ENCODE measurements at regions not wholly inside any gene's neighbourhood (a gene's known extent, or its start where the extent isn't known, plus 50 kb on each side); places are given as distances from the start of the nearest gene placed in this dataset.
"Not testable (repeated sequence)": the region's sequence is repeated elsewhere in the genome, so short reads cannot be mapped to it uniquely, and the experiment has no call there.

GRCh38 chr3:95789111-95789510, 1025.3 kb upstream of the EPHA6 start:
- Histone ChIP-seq H3K4me3 (ENCODE audit: low read depth, low read length) (no peak overlapping the region), H3K9ac (ENCODE audit: low read depth, low read length) (no peak overlapping the region), H3K27me3 (ENCODE audit: control insufficient read depth, insufficient read depth, low read length) (no peaks in the 10 kb centered on the region), H3K36me3 (ENCODE audit: control insufficient read depth, insufficient read depth, low read length) (no peaks in the 10 kb centered on the region), H3K9me3 (ENCODE audit: control insufficient read depth, insufficient read depth, low read length) (no peaks in the 10 kb centered on the region), H3K4me1 (ENCODE audit: control insufficient read depth, insufficient read depth, low read length) (no peaks in the 10 kb centered on the region)

GRCh38 chr3:95797081-95797480, 1017.3 kb upstream of the EPHA6 start:
- Histone ChIP-seq H3K4me1 (ENCODE audit: control insufficient read depth, insufficient read depth, low read length) (no peaks in the 10 kb centered on the region), H3K36me3 (ENCODE audit: control insufficient read depth, insufficient read depth, low read length) (no peaks in the 10 kb centered on the region), H3K9me3 (ENCODE audit: control insufficient read depth, insufficient read depth, low read length) (no peaks in the 10 kb centered on the region), H3K9ac (ENCODE audit: low read depth, low read length) (no peak overlapping the region), H3K27me3 (ENCODE audit: control insufficient read depth, insufficient read depth, low read length) (no peaks in the 10 kb centered on the region), H3K4me3 (ENCODE audit: low read depth, low read length) (no peak overlapping the region)

DNA sequence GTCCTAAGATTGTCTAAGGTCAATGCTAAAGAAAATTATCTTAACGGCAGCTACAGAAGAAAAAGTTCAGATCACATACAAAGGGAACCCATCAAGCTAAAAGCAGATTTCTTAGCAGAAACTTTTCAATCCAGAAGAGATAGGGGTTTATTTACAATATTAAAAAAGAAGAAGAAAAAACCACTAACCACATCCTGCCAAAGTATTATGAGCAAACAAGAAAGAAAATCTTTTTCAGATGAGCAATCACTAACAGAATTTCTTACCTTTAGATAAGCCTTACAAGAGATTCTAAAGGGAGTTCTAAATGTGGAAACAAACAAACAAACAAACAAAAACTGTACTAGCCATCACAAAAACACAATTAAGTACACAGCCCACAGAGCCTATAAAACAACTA, 1015.8 kb upstream of the EPHA6 start:
- Histone ChIP-seq H3K4me3 (ENCODE audit: low read depth, low read length) (no peak overlapping the region), H3K36me3 (ENCODE audit: control insufficient read depth, insufficient read depth, low read length) (no peaks in the 10 kb centered on the region), H3K4me1 (ENCODE audit: control insufficient read depth, insufficient read depth, low read length) (no peaks in the 10 kb centered on the region), H3K27me3 (ENCODE audit: control insufficient read depth, insufficient read depth, low read length) (no peaks in the 10 kb centered on the region), H3K9ac (ENCODE audit: low read depth, low read length) (no peak overlapping the region), H3K9me3 (ENCODE audit: control insufficient read depth, insufficient read depth, low read length) (no peaks in the 10 kb centered on the region)

DNA sequence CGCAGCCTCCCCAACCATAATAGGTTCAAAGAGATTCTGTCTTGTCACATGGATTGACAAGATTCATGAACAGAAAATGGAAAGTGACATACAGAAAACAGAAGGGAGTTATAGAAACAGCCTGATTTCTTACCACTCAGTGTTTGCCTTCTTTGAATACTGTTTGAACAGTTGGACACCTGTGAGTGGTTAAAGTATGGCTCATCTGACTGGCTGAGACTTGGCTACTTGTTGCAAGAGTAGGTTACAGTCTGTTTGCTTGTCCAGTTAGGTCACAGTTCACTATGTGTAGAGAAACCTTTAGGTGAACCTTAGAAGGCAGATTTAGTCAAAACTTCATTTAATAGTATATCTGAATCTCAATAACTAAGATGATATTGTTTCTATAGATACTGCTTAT, 1003.9 kb upstream of the EPHA6 start:
- H3K27me3 ChIP-seq (ENCODE audit: control insufficient read depth, insufficient read depth, low read length), result no peaks in the 10 kb centered on the region
- H3K4me3 ChIP-seq (ENCODE audit: low read depth, low read length), result no peak overlapping the region
- H3K9me3 ChIP-seq (ENCODE audit: control insufficient read depth, insufficient read depth, low read length), result no peaks in the 10 kb centered on the region
- no peaks in the 10 kb centered on the region for H3K4me1 ChIP-seq (ENCODE audit: control insufficient read depth, insufficient read depth, low read length)
- no peak overlapping the region for H3K9ac ChIP-seq (ENCODE audit: low read depth, low read length)
- no peaks in the 10 kb centered on the region for H3K36me3 ChIP-seq (ENCODE audit: control insufficient read depth, insufficient read depth, low read length)

DNA sequence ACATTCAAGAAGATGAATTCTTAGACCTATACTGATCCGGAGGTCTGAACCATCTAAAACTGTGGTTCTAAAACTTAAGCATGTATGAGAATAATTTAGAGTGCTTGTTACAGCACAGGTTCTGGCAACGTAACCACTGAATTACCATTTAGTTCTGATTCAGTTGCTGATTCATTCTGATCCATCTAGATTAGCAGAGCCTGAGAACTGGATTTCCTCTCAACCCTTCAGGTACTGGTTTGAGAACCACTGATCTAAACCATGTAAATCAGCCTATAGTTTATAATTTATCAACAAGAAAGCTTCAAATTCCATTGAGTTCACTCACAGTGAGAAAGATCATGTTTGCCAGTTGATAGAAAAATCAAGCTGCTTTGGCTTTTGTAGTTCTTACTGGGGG, 1001.1 kb upstream of the EPHA6 start:
- Histone ChIP-seq H3K36me3 (ENCODE audit: control insufficient read depth, insufficient read depth, low read length) (no peaks in the 10 kb centered on the region), H3K27me3 (ENCODE audit: control insufficient read depth, insufficient read depth, low read length) (no peaks in the 10 kb centered on the region), H3K9me3 (ENCODE audit: control insufficient read depth, insufficient read depth, low read length) (no peaks in the 10 kb centered on the region), H3K4me3 (ENCODE audit: low read depth, low read length) (no peak overlapping the region), H3K4me1 (ENCODE audit: control insufficient read depth, insufficient read depth, low read length) (no peaks in the 10 kb centered on the region), H3K9ac (ENCODE audit: low read depth, low read length) (no peak overlapping the region)

GRCh38 chr3:95815828-95816227, 998.6 kb upstream of the EPHA6 start:
- H3K27me3 ChIP-seq (ENCODE audit: control insufficient read depth, insufficient read depth, low read length), result no peaks in the 10 kb centered on the region
- H3K4me3 ChIP-seq (ENCODE audit: low read depth, low read length), result no peak overlapping the region
- no peaks in the 10 kb centered on the region for H3K9me3 ChIP-seq (ENCODE audit: control insufficient read depth, insufficient read depth, low read length)
- no peaks in the 10 kb centered on the region for H3K4me1 ChIP-seq (ENCODE audit: control insufficient read depth, insufficient read depth, low read length)
- H3K9ac ChIP-seq (ENCODE audit: low read depth, low read length), result no peak overlapping the region
- no peaks in the 10 kb centered on the region for H3K36me3 ChIP-seq (ENCODE audit: control insufficient read depth, insufficient read depth, low read length)

- no peak overlapping the region for H3K9ac ChIP-seq (ENCODE audit: low read depth, low read length)
These were observed 988.0 kb upstream of the EPHA6 start for GRCh38 chr3:95826419-95826818.

DNA sequence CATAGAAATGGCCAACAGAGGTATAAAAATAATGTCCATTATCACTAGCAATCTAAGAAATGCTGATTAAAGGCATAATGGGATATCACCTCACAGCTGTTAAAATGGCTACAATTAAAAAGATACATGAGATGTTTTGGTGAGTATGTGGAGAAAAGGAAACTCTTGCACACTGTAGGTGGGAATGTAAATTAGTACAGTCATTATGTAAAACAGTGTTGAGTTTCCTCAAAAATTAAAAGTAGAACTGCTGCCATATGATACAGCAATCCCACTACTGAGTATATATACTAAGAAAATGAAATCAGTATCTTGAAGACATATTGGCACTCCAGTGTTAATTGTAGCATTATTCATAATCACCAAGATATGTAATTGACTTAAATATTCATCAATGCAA, 982.2 kb upstream of the EPHA6 start:
- Histone ChIP-seq H3K4me3 (ENCODE audit: low read depth, low read length) (no peak overlapping the region), H3K27me3 (ENCODE audit: control insufficient read depth, insufficient read depth, low read length) (no peaks in the 10 kb centered on the region), H3K9me3 (ENCODE audit: control insufficient read depth, insufficient read depth, low read length) (no peaks in the 10 kb centered on the region), H3K36me3 (ENCODE audit: control insufficient read depth, insufficient read depth, low read length) (no peaks in the 10 kb centered on the region), H3K9ac (ENCODE audit: low read depth, low read length) (no peak overlapping the region), H3K4me1 (ENCODE audit: control insufficient read depth, insufficient read depth, low read length) (no peaks in the 10 kb centered on the region)

More at GRCh38 chr3:95826419-95826818, 988.0 kb upstream of the EPHA6 start:
- H3K36me3 ChIP-seq (ENCODE audit: control insufficient read depth, insufficient read depth, low read length), result no peaks in the 10 kb centered on the region
- no peaks in the 10 kb centered on the region for H3K9me3 ChIP-seq (ENCODE audit: control insufficient read depth, insufficient read depth, low read length)
- H3K4me1 ChIP-seq (ENCODE audit: control insufficient read depth, insufficient read depth, low read length), result no peaks in the 10 kb centered on the region
- H3K27me3 ChIP-seq (ENCODE audit: control insufficient read depth, insufficient read depth, low read length), result no peaks in the 10 kb centered on the region
- H3K4me3 ChIP-seq (ENCODE audit: low read depth, low read length), result no peak overlapping the region

DNA sequence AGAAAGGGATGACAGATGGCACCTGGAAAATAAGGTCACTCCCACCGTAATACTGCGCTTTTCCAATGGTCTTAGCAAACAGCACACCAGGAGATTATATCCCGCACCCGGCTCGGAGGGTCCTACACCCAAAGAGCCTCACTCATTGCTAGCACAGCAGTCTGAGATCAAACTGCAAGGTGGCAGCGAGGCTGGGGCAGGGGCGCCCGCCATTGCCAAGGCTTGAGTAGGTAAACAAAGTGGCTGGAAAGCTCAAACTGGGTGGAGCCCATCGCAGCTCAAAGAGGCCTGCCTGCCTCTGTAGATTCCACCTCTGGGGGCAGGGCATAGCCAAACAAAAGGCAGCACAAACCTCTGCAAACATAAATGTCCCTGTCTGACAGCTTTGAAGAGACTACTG, 953.8 kb upstream of the EPHA6 start:
- H3K9me3 ChIP-seq (ENCODE audit: control insufficient read depth, insufficient read depth, low read length); H3K27me3 ChIP-seq (ENCODE audit: control insufficient read depth, insufficient read depth, low read length); H3K36me3 ChIP-seq (ENCODE audit: control insufficient read depth, insufficient read depth, low read length); H3K4me1 ChIP-seq (ENCODE audit: control insufficient read depth, insufficient read depth, low read length); H3K4me3 ChIP-seq (ENCODE audit: low read depth, low read length); H3K9ac ChIP-seq (ENCODE audit: low read depth, low read length): not testable (repeated sequence)

- H3K36me3 ChIP-seq (ENCODE audit: control insufficient read depth, insufficient read depth, low read length), result no peaks in the 10 kb centered on the region
These were observed 930.6 kb upstream of the EPHA6 start for GRCh38 chr3:95883801-95884200.

DNA sequence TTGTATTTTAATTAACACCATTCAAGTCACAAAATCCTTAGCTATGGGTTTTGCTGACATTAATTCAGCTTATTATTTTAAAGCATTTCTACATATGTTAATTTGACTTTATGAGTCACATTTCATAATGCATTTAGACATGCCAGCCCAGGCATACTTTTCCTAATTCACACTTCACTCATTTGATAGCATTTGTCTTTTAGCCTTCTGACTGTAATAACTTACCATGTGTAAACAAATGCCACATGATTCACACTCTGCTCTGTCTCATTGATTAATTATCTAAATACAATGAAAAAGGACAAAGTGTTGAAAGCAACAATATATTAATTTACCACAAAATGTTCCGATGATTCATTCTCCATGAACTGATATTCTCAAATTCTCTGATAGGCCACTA, 927.8 kb upstream of the EPHA6 start:
- Histone ChIP-seq H3K27me3 (ENCODE audit: control insufficient read depth, insufficient read depth, low read length) (peaks cover 3% of the 10 kb centered on the region), H3K9ac (ENCODE audit: low read depth, low read length) (no peak overlapping the region), H3K4me3 (ENCODE audit: low read depth, low read length) (no peak overlapping the region), H3K36me3 (ENCODE audit: control insufficient read depth, insufficient read depth, low read length) (no peaks in the 10 kb centered on the region), H3K4me1 (ENCODE audit: control insufficient read depth, insufficient read depth, low read length) (no peaks in the 10 kb centered on the region), H3K9me3 (ENCODE audit: control insufficient read depth, insufficient read depth, low read length) (no peaks in the 10 kb centered on the region)

More at GRCh38 chr3:95883801-95884200, 930.6 kb upstream of the EPHA6 start:
- no peak overlapping the region for H3K4me3 ChIP-seq (ENCODE audit: low read depth, low read length)
- H3K9ac ChIP-seq (ENCODE audit: low read depth, low read length), result no peak overlapping the region
- H3K4me1 ChIP-seq (ENCODE audit: control insufficient read depth, insufficient read depth, low read length), result no peaks in the 10 kb centered on the region
- peaks cover 3% of the 10 kb centered on the region for H3K27me3 ChIP-seq (ENCODE audit: control insufficient read depth, insufficient read depth, low read length)
- H3K9me3 ChIP-seq (ENCODE audit: control insufficient read depth, insufficient read depth, low read length), result no peaks in the 10 kb centered on the region

- no peak overlapping the region for H3K4me3 ChIP-seq (ENCODE audit: low read depth, low read length)
- H3K36me3 ChIP-seq (ENCODE audit: control insufficient read depth, insufficient read depth, low read length), result no peaks in the 10 kb centered on the region
- no peaks in the 10 kb centered on the region for H3K9me3 ChIP-seq (ENCODE audit: control insufficient read depth, insufficient read depth, low read length)
- H3K4me1 ChIP-seq (ENCODE audit: control insufficient read depth, insufficient read depth, low read length), result no peaks in the 10 kb centered on the region
- H3K9ac ChIP-seq (ENCODE audit: low read depth, low read length), result no peak overlapping the region
- H3K27me3 ChIP-seq (ENCODE audit: control insufficient read depth, insufficient read depth, low read length), result peaks cover 3% of the 10 kb centered on the region
These were observed 927.3 kb upstream of the EPHA6 start for GRCh38 chr3:95887114-95887513.

DNA sequence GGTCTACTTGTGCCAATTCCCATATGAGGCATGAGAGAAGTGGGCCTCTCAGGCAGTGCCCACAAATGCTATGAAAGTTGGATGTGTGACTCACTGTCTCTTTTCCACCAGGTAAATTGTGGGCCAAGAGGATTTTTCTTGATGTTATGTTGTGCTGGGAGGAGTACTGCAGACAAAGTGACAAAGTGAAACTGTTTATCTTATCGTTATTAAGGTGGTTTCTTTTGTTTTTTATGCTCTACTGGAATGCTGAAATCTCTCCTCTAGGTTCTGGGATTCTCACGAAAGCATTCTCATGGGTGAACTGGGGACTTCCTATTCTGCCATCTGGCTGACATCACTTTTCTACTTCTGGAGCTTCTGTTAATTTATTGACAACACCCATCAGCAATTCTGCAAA, 919.6 kb upstream of the EPHA6 start:
- Histone ChIP-seq H3K9me3 (ENCODE audit: control insufficient read depth, insufficient read depth, low read length) (no peaks in the 10 kb centered on the region), H3K27me3 (ENCODE audit: control insufficient read depth, insufficient read depth, low read length) (no peaks in the 10 kb centered on the region), H3K4me3 (ENCODE audit: low read depth, low read length) (no peak overlapping the region), H3K9ac (ENCODE audit: low read depth, low read length) (no peak overlapping the region), H3K4me1 (ENCODE audit: control insufficient read depth, insufficient read depth, low read length) (no peaks in the 10 kb centered on the region), H3K36me3 (ENCODE audit: control insufficient read depth, insufficient read depth, low read length) (no peaks in the 10 kb centered on the region)
